Activated naive CD8-positive, alpha-beta T cell treated with anti-CD3 and anti-CD28 coated beads for 36 hours (primary cell): ENCODE measurements at regions not wholly inside any gene's neighbourhood (a gene's known extent, or its start where the extent isn't known, plus 50 kb on each side); places are given as distances from the start of the nearest gene placed in this dataset.

Experiments used
- DNase-seq: peaks from one replicate; pipeline ENCODE4 v3.0.0; 2021
- H3K27ac Mint-ChIP-seq: one replicate; pipeline ENCODE4 v1.8.0; 2022; ENCODE audit warnings: mild to moderate bottlenecking, moderate library complexity, mixed read lengths
- H3K27me3 Mint-ChIP-seq: one replicate; pipeline ENCODE4 v1.8.0; 2022; ENCODE audit warnings: mild to moderate bottlenecking, mixed read lengths
- H3K36me3 Mint-ChIP-seq: one replicate; pipeline ENCODE4 v1.8.0; 2021; ENCODE audit warnings: mild to moderate bottlenecking, mixed read lengths
- H3K4me1 Mint-ChIP-seq: one replicate; pipeline ENCODE4 v1.8.0; 2021; ENCODE audit warnings: mixed read lengths
- H3K4me3 Mint-ChIP-seq: one replicate; pipeline ENCODE4 v1.8.0; 2022; ENCODE audit warnings: mild to moderate bottlenecking, moderate library complexity, mixed read lengths
- H3K9me3 Mint-ChIP-seq: one replicate; pipeline ENCODE4 v1.8.0; 2022; ENCODE audit warnings: mixed read lengths

DNA sequence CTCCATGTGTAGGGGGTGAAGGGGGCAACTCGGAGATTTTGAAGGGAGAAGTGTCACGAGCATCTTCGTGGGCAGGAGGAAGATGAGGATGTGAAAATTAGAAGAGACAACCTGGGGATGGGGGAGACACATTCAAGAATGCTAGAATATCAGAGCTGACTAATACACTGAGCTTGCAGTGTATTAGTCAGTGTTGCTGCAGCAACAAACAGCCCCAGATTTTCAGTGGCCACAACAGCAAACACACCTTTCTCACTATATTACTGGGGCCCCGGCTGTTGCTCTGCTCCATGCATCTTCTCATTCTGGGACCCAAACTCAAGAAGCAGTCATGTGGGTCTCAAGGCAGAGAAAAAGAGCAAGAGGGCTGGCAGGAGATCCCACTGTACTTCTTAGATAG is 74.8 kb upstream of the SIM2 start:
- Mint-ChIP-seq H3K36me3 (no peaks in the 10 kb centered on the region), H3K9me3 (peaks cover 8% of the 10 kb centered on the region), H3K4me1 (no peaks in the 10 kb centered on the region), H3K27ac (no peak overlapping the region), H3K4me3 (no peak overlapping the region), H3K27me3 (peaks cover 4% of the 10 kb centered on the region)
- no peak for DNase-seq

DNA sequence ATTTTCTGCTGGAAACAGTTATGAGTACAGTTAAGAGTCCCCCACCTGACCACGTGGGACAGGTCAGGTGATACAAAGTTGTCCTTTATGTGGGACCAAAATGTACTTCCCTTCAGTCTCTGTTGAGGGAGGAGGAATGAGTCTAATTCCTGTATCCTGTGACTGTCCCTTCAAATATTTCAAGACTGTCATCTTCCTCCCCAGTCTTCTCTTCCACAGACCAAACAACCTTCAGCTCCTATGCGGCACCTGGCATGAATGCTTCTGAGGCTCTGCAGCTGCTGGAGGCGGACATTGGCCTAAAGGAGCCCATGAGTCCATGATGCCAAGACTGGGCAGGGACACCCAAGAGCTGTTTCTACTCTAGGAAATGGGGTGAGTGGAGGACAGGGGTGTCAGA is 72.1 kb upstream of the SIM2 start:
- Mint-ChIP-seq H3K4me3 (no peak overlapping the region), H3K27ac (no peak overlapping the region), H3K4me1 (no peaks in the 10 kb centered on the region), H3K9me3 (no peaks in the 10 kb centered on the region), H3K27me3 (peaks cover 4% of the 10 kb centered on the region), H3K36me3 (no peaks in the 10 kb centered on the region)
- DNase-seq = no peak

DNA sequence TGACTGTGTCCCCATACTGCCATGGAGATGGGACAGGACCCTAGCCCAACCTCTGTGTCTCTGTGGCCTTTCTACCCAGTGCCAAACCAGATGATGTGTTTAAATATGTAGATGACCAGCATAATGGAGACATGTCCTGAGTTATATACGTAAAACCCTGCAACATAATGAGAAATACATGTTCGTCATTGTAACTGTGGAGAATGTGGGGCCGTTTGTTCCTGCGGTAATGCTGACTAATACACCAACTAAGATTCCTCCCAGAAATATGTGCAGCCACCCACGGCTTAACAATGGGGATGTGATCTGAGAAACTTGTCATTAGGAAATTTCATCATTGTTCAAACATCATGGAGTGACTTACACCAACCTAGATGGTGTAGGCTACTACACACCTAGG is 71.7 kb upstream of the SIM2 start:
- no peaks in the 10 kb centered on the region for H3K36me3 Mint-ChIP-seq
- no peak overlapping the region for H3K4me3 Mint-ChIP-seq
- no peaks in the 10 kb centered on the region for H3K9me3 Mint-ChIP-seq
- no peak for DNase-seq
- peaks cover 4% of the 10 kb centered on the region for H3K27me3 Mint-ChIP-seq
- no peaks in the 10 kb centered on the region for H3K4me1 Mint-ChIP-seq
- H3K27ac Mint-ChIP-seq = no peak overlapping the region

GRCh38 chr21:36628106-36628505 is 70.8 kb upstream of the SIM2 start:
- Mint-ChIP-seq H3K4me1 (no peaks in the 10 kb centered on the region), H3K4me3 (no peak overlapping the region), H3K9me3 (no peaks in the 10 kb centered on the region), H3K27ac (no peak overlapping the region), H3K36me3 (no peaks in the 10 kb centered on the region), H3K27me3 (peaks cover 4% of the 10 kb centered on the region)
- DNase-seq = no peak

DNA sequence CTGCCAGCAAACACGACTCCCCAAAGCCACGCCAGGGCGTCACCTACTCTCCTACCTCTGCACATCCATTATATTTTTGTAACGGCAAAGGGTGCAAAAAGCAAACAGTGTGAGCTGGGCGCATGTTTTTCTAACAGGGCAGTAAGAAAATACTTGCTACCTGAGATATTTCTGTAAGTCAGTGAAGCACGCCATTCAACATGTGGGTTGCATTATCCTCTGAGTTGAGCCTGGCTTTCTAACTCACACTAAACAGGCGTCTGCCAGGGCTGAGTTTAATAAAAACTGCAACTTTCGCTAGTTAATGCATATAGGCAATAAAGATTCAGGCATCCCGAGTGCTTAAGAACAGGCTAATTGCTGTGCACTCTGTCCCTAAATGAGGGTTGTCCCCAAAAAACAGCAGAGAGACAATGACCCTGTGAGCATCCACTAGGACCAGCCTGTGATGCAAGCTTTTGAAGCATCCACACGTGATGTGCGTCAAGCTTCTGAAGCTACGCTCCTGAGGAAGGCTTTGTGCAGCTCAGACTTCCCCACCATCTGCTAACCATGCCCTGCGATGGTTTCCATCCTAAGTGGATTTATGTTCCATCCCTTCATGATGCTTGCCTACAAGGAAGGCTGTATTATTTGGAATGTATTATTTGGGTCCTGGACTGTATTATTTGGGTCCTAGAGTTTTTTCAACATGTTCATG is 70.0 kb upstream of the SIM2 start:
- Mint-ChIP-seq H3K36me3 (no peaks in the 10 kb centered on the region), H3K4me3 (no peak overlapping the region), H3K27ac (no peak overlapping the region), H3K9me3 (no peaks in the 10 kb centered on the region), H3K27me3 (peaks cover 4% of the 10 kb centered on the region), H3K4me1 (no peaks in the 10 kb centered on the region)
- DNase-seq = no peak

DNA sequence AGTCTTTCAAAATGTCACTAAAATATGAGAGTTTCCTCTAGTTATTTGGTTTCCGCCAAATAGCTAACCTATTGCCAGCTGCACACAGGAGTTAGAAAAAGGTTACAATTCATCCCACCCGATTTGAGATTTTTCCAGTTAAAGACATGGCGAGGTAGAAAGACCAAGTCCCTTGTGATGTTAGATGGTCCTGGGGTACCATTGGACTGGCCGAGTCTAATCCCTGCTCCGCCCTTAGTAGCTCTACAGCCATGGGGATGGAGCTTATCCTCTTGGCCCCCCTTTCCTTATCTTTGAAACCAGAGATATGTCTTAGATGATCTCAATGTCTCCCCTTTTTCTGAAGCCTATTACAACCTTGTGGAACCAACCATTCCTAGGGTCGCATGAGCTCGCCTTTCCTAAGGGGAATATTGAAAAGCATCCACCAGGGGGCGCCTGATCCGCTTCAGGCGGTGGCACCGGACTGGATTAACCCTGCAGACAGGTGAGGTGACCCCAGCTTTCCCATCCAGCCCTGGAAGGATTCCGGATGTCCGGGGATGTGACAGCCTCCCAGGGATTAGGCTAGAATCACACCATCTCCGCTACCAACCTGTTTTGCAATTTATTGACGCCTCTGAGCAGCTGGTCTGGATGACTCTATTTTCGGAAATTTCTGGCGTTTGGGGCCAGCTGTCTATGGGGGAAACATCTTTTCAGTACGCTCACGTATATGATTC is 68.3 kb upstream of the SIM2 start:
- H3K9me3 Mint-ChIP-seq = peaks cover 2% of the 10 kb centered on the region
- H3K27me3 Mint-ChIP-seq = peaks cover 4% of the 10 kb centered on the region
- H3K36me3 Mint-ChIP-seq = no peaks in the 10 kb centered on the region
- no peaks in the 10 kb centered on the region for H3K4me1 Mint-ChIP-seq
- no peak overlapping the region for H3K27ac Mint-ChIP-seq
- peak; percentile 38 for DNase-seq
- no peak overlapping the region for H3K4me3 Mint-ChIP-seq

- H3K27me3 Mint-ChIP-seq = no peaks in the 10 kb centered on the region
- peaks cover 2% of the 10 kb centered on the region for H3K36me3 Mint-ChIP-seq
- H3K9me3 Mint-ChIP-seq = peaks cover 12% of the 10 kb centered on the region
- no peak for DNase-seq
- H3K4me3 Mint-ChIP-seq = no peak overlapping the region
- peaks cover 3% of the 10 kb centered on the region for H3K4me1 Mint-ChIP-seq
- no peak overlapping the region for H3K27ac Mint-ChIP-seq
These were observed 62.9 kb upstream of the SIM2 start for GRCh38 chr21:36636016-36636415.

GRCh38 chr21:36636439-36636838 is 62.5 kb upstream of the SIM2 start:
- Mint-ChIP-seq H3K36me3 (peaks cover 2% of the 10 kb centered on the region), H3K4me1 (peaks cover 3% of the 10 kb centered on the region), H3K27ac (no peak overlapping the region), H3K27me3 (no peaks in the 10 kb centered on the region), H3K9me3 (peaks cover 12% of the 10 kb centered on the region), H3K4me3 (no peak overlapping the region)
- no peak for DNase-seq

DNA sequence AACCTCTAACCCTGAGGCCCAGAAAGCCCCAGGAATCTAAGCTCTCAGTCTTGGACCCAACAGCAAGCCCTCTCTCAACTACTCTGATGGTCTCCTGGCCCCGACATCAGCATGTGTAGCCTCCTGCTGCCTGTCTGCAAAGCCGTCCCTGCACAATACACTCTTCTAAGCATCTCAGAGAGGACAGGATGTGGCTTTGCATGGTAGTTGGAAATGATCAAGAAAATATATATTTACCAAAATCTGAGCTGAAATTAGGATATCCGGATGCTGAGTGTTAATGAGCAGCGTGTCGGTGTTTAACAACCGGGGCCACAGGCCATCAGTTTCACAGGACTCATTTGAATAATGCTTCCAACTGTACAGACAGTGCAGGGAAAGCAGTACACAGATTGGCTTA is 59.1 kb upstream of the SIM2 start:
- Mint-ChIP-seq H3K27me3 (no peaks in the 10 kb centered on the region), H3K9me3 (peaks cover 12% of the 10 kb centered on the region), H3K36me3 (peaks cover 2% of the 10 kb centered on the region), H3K4me3 (no peak overlapping the region), H3K4me1 (peaks cover 3% of the 10 kb centered on the region), H3K27ac (no peak overlapping the region)
- DNase-seq = no peak

GRCh38 chr21:36640174-36640720 is 58.7 kb upstream of the SIM2 start:
- Mint-ChIP-seq H3K27ac (no peak overlapping the region), H3K4me1 (peaks cover 3% of the 10 kb centered on the region), H3K4me3 (no peak overlapping the region), H3K9me3 (peaks cover 12% of the 10 kb centered on the region), H3K27me3 (no peaks in the 10 kb centered on the region), H3K36me3 (peaks cover 2% of the 10 kb centered on the region)
- DNase-seq = no peak

DNA sequence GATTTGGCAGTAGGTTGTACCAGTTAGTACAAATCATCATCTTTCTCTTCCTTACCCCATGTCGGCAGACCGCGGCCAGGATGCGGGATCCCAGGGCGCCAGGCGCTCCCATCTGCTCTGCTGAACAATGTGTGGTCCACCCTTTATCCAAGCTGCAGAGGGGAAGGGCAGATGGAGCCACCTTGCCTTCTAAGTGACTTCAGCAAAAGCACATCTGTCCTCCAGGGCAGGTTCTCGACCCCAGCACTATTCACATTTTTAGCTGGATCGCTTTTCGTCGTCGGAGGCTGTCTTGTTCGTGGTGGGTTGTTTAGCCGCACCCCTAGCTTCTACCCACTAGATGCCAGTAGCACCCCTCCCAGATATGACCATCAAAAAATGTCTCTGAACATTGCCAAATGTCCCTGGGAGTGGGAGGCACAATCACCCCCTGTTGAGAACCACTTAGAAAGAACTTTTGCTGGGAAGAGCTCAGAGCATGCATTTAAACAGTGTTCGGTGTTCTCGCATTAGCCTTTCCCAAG is 58.1 kb upstream of the SIM2 start:
- no peak overlapping the region for H3K27ac Mint-ChIP-seq
- peaks cover 3% of the 10 kb centered on the region for H3K4me1 Mint-ChIP-seq
- no peak overlapping the region for H3K4me3 Mint-ChIP-seq
- no peak for DNase-seq
- no peaks in the 10 kb centered on the region for H3K27me3 Mint-ChIP-seq
- peaks cover 2% of the 10 kb centered on the region for H3K36me3 Mint-ChIP-seq
- peaks cover 10% of the 10 kb centered on the region for H3K9me3 Mint-ChIP-seq

GRCh38 chr21:36641346-36641745 is 57.6 kb upstream of the SIM2 start:
- H3K27me3 Mint-ChIP-seq = no peaks in the 10 kb centered on the region
- H3K4me1 Mint-ChIP-seq = peaks cover 3% of the 10 kb centered on the region
- no peak overlapping the region for H3K27ac Mint-ChIP-seq
- peaks cover 7% of the 10 kb centered on the region for H3K9me3 Mint-ChIP-seq
- peaks cover 1% of the 10 kb centered on the region for H3K36me3 Mint-ChIP-seq
- no peak for DNase-seq
- H3K4me3 Mint-ChIP-seq = no peak overlapping the region

- Mint-ChIP-seq H3K36me3 (no peaks in the 10 kb centered on the region), H3K27me3 (peaks cover 2% of the 10 kb centered on the region), H3K4me3 (no peak overlapping the region), H3K27ac (no peak overlapping the region), H3K9me3 (peaks cover 3% of the 10 kb centered on the region), H3K4me1 (peaks cover 3% of the 10 kb centered on the region)
- DNase-seq = no peak
These were observed 57.0 kb upstream of the SIM2 start for GRCh38 chr21:36641886-36642285.

DNA sequence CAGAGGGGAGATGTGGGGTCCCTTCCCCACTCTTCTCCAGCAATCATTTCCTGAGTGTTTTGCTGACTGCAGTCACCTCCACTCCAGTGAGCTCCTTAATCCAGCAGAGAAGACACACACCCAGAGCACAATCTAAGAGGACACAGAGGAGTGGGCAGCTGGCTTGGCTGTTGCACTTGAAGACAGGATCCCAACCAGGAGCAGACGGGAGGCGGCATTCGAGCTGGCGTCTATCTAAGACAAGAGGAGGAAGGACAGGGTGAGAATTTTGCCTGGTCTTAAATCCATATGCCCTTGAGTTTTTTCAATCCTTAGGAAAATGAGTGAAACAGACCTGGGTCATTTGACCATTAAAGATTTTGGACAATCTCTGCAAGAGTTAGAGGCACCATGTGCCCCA is 56.1 kb upstream of the SIM2 start:
- H3K4me3 Mint-ChIP-seq = no peak overlapping the region
- no peak overlapping the region for H3K27ac Mint-ChIP-seq
- H3K27me3 Mint-ChIP-seq = peaks cover 4% of the 10 kb centered on the region
- H3K4me1 Mint-ChIP-seq = peaks cover 5% of the 10 kb centered on the region
- H3K9me3 Mint-ChIP-seq = no peaks in the 10 kb centered on the region
- H3K36me3 Mint-ChIP-seq = no peaks in the 10 kb centered on the region
- DNase-seq = no peak

GRCh38 chr21:36643374-36644250 is 55.3 kb upstream of the SIM2 start:
- H3K27ac Mint-ChIP-seq = no peak overlapping the region
- H3K27me3 Mint-ChIP-seq = peaks cover 4% of the 10 kb centered on the region

More at GRCh38 chr21:36643374-36644250, 55.3 kb upstream of the SIM2 start:
- Mint-ChIP-seq H3K36me3 (no peaks in the 10 kb centered on the region), H3K4me1 (peaks cover 5% of the 10 kb centered on the region), H3K9me3 (no peaks in the 10 kb centered on the region), H3K4me3 (no peak overlapping the region)
- no peak for DNase-seq
